ENCODE measurements at regions not wholly inside any gene's neighbourhood (a gene's known extent, or its start where the extent isn't known, plus 50 kb on each side); places are given as distances from the start of the nearest gene placed in this dataset.

GRCh38 chr5:92917044-92917443 is 664.0 kb downstream of the NR2F1-AS1 start:
- no peaks in the 10 kb centered on the region for H3K79me2 ChIP-seq (ENCODE audit: insufficient read depth, low read length)
- peaks cover 7% of the 10 kb centered on the region for H3K4me1 ChIP-seq (ENCODE audit: insufficient read depth, low read length)
- no peak for DNase-seq (ENCODE audit: insufficient read length, low spot score, missing footprints)
- no peaks in the 10 kb centered on the region for H3K36me3 ChIP-seq (ENCODE audit: insufficient read depth, low read length)
- no peaks in the 10 kb centered on the region for H3K9me3 ChIP-seq (ENCODE audit: low read depth, low read length)
- no peak overlapping the region for H3K4me2 ChIP-seq (ENCODE audit: insufficient read depth, low read length)
- no peak overlapping the region for H3K27ac ChIP-seq (ENCODE audit: low read depth, low read length)
- H3K4me3 ChIP-seq (ENCODE audit: insufficient read depth, low read length) = no peak overlapping the region
- no peak for TF ChIP-seq CTCF (IDR thresholded peaks at IDR 0.05; ENCODE audit: extremely low read depth, low read depth, low read length)
- H3K27me3 ChIP-seq (ENCODE audit: insufficient read depth, low read length) = no peaks in the 10 kb centered on the region
- H4K20me1 ChIP-seq (ENCODE audit: insufficient read depth, low read length) = no peaks in the 10 kb centered on the region
- no peak overlapping the region for H2AFZ ChIP-seq (ENCODE audit: low read length)

GRCh38 chr5:92916036-92916435 is 665.0 kb downstream of the NR2F1-AS1 start:
- Histone ChIP-seq H3K79me2 (ENCODE audit: insufficient read depth, low read length) (no peaks in the 10 kb centered on the region), H3K27ac (ENCODE audit: low read depth, low read length) (no peak overlapping the region), H2AFZ (ENCODE audit: low read length) (no peak overlapping the region), H3K4me2 (ENCODE audit: insufficient read depth, low read length) (no peak overlapping the region), H3K9me3 (ENCODE audit: low read depth, low read length) (no peaks in the 10 kb centered on the region), H4K20me1 (ENCODE audit: insufficient read depth, low read length) (no peaks in the 10 kb centered on the region), H3K27me3 (ENCODE audit: insufficient read depth, low read length) (no peaks in the 10 kb centered on the region), H3K4me1 (ENCODE audit: insufficient read depth, low read length) (peaks cover 7% of the 10 kb centered on the region), H3K4me3 (ENCODE audit: insufficient read depth, low read length) (no peak overlapping the region), H3K36me3 (ENCODE audit: insufficient read depth, low read length) (no peaks in the 10 kb centered on the region)
- TF ChIP-seq CTCF (IDR thresholded peaks at IDR 0.05; ENCODE audit: extremely low read depth, low read depth, low read length) = peak; percentile 35
- peak; percentile 4 for DNase-seq (ENCODE audit: insufficient read length, low spot score, missing footprints)

- Histone ChIP-seq H3K79me2 (ENCODE audit: insufficient read depth, low read length) (no peaks in the 10 kb centered on the region), H3K27me3 (ENCODE audit: insufficient read depth, low read length) (no peaks in the 10 kb centered on the region), H3K4me2 (ENCODE audit: insufficient read depth, low read length) (no peak overlapping the region), H3K4me3 (ENCODE audit: insufficient read depth, low read length) (no peak overlapping the region), H4K20me1 (ENCODE audit: insufficient read depth, low read length) (no peaks in the 10 kb centered on the region), H3K9me3 (ENCODE audit: low read depth, low read length) (no peaks in the 10 kb centered on the region), H3K4me1 (ENCODE audit: insufficient read depth, low read length) (peaks cover 18% of the 10 kb centered on the region), H3K27ac (ENCODE audit: low read depth, low read length) (no peak overlapping the region), H3K36me3 (ENCODE audit: insufficient read depth, low read length) (no peaks in the 10 kb centered on the region), H2AFZ (ENCODE audit: low read length) (no peak overlapping the region)
- TF ChIP-seq CTCF (IDR thresholded peaks at IDR 0.05; ENCODE audit: extremely low read depth, low read depth, low read length) = no peak
- no peak for DNase-seq (ENCODE audit: insufficient read length, low spot score, missing footprints)
Measured at GRCh38 chr5:92912283-92912682, 668.7 kb downstream of the NR2F1-AS1 start.

- Histone ChIP-seq H3K4me3 (ENCODE audit: insufficient read depth, low read length) (no peak overlapping the region), H3K36me3 (ENCODE audit: insufficient read depth, low read length) (no peaks in the 10 kb centered on the region), H4K20me1 (ENCODE audit: insufficient read depth, low read length) (no peaks in the 10 kb centered on the region), H3K9me3 (ENCODE audit: low read depth, low read length) (no peaks in the 10 kb centered on the region), H3K27ac (ENCODE audit: low read depth, low read length) (no peak overlapping the region), H3K27me3 (ENCODE audit: insufficient read depth, low read length) (no peaks in the 10 kb centered on the region), H3K4me2 (ENCODE audit: insufficient read depth, low read length) (no peak overlapping the region), H2AFZ (ENCODE audit: low read length) (no peak overlapping the region), H3K4me1 (ENCODE audit: insufficient read depth, low read length) (peaks cover 18% of the 10 kb centered on the region), H3K79me2 (ENCODE audit: insufficient read depth, low read length) (no peaks in the 10 kb centered on the region)
- no peak for TF ChIP-seq CTCF (IDR thresholded peaks at IDR 0.05; ENCODE audit: extremely low read depth, low read depth, low read length)
- no peak for DNase-seq (ENCODE audit: insufficient read length, low spot score, missing footprints)
Measured at GRCh38 chr5:92911851-92912250, 669.2 kb downstream of the NR2F1-AS1 start.
